Upper lobe of left lung (tissue), 4 donors: ENCODE measurements at regions not wholly inside any gene's neighbourhood (a gene's known extent, or its start where the extent isn't known, plus 50 kb on each side); places are given as distances from the start of the nearest gene placed in this dataset.

Source experiments
- POLR2AphosphoS5 ChIP-seq, 2 donors: sonication (generic); formaldehyde crosslinking; IDR thresholded peaks; one replicate each; pipeline ENCODE4 v1.5.1; 2017; ENCODE audit warnings: antibody characterized with exemption in 2 of 2
- TF ChIP-seq, protein P1 (sequence below), 6 experiments: fragments of 450-650 bp in 4 of 6; fragments of 200-600 bp in 2 of 6; sonication (generic) in 2 of 6; IDR thresholded peaks; one replicate each; pipeline ENCODE4 v1.5.1; 2016 to 2019; ENCODE audit warnings: antibody characterized with exemption in 6 of 6

DNA sequence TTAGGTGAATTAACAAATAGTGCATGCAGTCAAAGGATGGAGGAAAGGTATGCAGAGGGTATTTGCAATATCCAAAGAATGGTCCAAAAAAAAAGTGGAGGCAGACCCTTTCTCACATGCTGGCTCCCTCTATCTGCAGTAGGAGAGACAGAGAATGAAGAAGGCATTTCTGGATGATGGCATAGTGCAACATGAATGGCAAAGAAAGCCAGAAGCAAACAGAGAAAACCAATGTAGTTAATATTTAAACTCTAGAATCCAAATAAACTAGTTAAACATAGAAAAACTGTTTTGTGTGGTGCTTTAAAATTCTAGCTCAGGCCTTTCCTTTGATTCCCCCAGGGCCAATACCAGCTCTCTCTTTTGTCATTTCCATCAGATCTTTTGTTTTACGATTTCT, 403.1 kb upstream of the WWC1 start:
- TF ChIP-seq, protein P1, sequence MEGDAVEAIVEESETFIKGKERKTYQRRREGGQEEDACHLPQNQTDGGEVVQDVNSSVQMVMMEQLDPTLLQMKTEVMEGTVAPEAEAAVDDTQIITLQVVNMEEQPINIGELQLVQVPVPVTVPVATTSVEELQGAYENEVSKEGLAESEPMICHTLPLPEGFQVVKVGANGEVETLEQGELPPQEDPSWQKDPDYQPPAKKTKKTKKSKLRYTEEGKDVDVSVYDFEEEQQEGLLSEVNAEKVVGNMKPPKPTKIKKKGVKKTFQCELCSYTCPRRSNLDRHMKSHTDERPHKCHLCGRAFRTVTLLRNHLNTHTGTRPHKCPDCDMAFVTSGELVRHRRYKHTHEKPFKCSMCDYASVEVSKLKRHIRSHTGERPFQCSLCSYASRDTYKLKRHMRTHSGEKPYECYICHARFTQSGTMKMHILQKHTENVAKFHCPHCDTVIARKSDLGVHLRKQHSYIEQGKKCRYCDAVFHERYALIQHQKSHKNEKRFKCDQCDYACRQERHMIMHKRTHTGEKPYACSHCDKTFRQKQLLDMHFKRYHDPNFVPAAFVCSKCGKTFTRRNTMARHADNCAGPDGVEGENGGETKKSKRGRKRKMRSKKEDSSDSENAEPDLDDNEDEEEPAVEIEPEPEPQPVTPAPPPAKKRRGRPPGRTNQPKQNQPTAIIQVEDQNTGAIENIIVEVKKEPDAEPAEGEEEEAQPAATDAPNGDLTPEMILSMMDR (IDR thresholded peaks at IDR 0.05): no peak
- TF ChIP-seq POLR2AphosphoS5 (IDR thresholded peaks at IDR 0.05): no peak
